ENCODE measurements at regions not wholly inside any gene's neighbourhood (a gene's known extent, or its start where the extent isn't known, plus 50 kb on each side); places are given as distances from the start of the nearest gene placed in this dataset.

- no peak overlapping the region for H3K4me3 ChIP-seq (ENCODE audit: low read length)
- DNase-seq (ENCODE audit: low read depth): peak; percentile 61
- TF ChIP-seq CTCF (conservative IDR thresholded peaks at IDR 0.05; ENCODE audit: low read length): no peak
Observed at GRCh38 chr4:71269233-71269632, 69.6 kb upstream of the SLC4A4 start.

DNA sequence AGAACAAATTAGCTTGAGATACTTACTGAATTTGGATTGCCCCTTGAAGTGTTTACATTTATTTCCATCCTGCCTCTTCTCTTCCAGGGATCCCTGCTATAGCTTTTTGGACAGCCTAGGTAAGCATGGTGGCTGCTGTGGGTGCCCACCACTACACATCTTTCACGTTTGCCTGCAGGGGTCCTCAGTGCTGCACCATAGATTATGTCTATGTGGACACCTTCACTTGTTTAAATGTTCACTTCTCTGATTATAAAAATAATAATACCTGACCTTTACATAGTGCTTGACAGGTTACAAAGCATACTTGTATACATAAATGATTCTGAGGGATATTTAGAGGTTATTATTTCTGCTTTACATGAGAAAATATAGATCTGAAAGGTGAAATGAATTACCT lies 67.9 kb upstream of the SLC4A4 start:
- no peak for DNase-seq (ENCODE audit: low read depth)
- H3K4me3 ChIP-seq (ENCODE audit: low read length): no peak overlapping the region
- TF ChIP-seq CTCF (conservative IDR thresholded peaks at IDR 0.05; ENCODE audit: low read length): peak; percentile 28; the same call in 1 of the 2 replicates

DNA sequence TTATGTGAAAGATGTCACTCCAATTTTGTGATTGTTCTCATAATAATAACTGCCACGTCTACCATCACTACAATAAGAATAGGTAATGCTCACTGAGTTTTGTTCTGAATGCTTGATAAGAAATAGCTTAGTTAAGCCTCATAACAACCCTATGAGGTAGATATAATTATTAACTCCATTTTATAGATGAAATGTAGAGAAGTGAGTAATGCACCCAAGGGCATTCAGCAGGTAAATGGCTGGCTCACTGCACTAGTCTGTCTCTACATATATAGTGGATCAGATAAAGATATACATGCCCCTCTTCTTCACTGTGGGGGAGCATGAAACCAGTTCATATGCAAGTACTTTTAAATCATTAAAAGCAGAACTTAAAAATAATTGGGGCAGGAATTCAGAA lies 65.8 kb upstream of the SLC4A4 start:
- TF ChIP-seq CTCF (conservative IDR thresholded peaks at IDR 0.05; ENCODE audit: low read length): no peak
- DNase-seq (ENCODE audit: low read depth): no peak
- H3K4me3 ChIP-seq (ENCODE audit: low read length): no peak overlapping the region

DNA sequence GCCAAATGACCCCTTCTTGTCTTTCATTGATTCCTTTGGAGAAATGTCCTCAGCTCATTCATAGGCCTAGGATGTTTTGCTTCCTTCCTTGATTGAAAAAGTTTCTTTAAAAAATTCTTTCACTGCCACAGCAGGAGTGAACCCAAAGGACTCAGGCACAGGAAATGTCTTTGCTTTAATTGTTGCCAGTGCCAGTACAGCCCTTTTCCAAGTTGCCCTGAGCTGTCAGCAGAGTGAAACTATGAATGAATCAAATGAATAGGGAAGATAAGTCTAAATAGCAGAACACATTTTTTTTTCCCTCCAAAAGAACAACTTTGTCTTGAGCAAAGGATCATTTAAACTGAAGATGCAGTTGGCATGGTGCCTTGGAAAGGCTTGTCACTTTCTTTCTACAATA lies 63.8 kb upstream of the SLC4A4 start:
- H3K4me3 ChIP-seq (ENCODE audit: low read length): no peak overlapping the region
- no peak for DNase-seq (ENCODE audit: low read depth)
- no peak for TF ChIP-seq CTCF (conservative IDR thresholded peaks at IDR 0.05; ENCODE audit: low read length)

- no peak overlapping the region for H3K4me3 ChIP-seq (ENCODE audit: low read length)
- no peak for DNase-seq (ENCODE audit: low read depth)
- TF ChIP-seq CTCF (conservative IDR thresholded peaks at IDR 0.05; ENCODE audit: low read length): no peak
Observed at GRCh38 chr4:71275570-71275969, 63.2 kb upstream of the SLC4A4 start.

DNA sequence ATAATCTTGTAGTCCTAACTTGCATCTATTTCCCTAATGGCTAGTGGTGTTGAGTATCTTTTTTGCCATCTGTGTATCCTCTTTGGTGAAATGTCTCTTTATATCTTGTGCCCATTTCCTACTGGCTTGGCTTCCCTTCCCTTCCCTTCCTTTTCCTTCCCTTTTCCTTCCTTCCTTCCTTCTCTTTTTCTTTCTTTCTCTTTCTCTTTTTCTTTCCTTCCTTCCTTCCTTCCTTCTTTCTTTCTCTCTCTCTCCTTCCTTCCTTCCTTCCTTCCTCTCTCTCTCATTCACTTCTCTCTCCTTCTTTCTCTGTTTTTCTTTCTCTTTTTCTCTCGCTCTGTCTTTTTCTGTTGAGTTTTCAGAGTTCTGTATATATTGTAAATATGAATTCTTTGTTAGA lies 61.5 kb upstream of the SLC4A4 start:
- no peak for TF ChIP-seq CTCF (conservative IDR thresholded peaks at IDR 0.05; ENCODE audit: low read length)
- no peak for DNase-seq (ENCODE audit: low read depth)
- no peak overlapping the region for H3K4me3 ChIP-seq (ENCODE audit: low read length)

DNA sequence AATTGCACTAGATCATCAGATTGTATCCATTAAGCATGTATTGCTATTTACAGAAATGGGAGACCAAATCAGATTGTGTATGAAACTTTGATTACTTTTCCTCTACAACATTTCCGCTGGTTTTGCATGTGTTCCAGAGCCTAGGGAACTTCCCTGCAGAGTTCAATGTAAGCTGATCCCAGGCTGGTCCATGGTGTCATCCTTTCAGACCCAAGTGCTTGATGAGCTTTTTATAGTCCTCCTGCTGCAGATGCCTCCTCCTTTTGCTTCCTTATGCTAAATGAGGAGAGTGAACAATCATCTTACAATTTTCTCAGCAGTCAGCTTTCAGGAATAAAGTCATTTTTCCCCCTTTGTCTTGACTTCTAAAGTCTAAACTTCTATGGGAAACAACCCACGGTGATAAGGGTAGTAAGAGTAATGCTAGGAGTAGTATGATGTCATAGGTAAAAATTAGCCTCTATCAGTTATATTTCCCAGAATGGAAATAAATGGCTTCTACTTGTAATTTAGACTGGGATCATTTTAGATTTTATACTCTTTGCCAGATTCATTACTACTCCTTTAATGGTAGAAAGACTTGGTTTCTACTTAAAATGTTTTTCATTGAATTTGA lies 55.1 kb upstream of the SLC4A4 start:
- no peak for TF ChIP-seq CTCF (conservative IDR thresholded peaks at IDR 0.05; ENCODE audit: low read length)
- DNase-seq (ENCODE audit: low read depth): no peak
- no peak overlapping the region for H3K4me3 ChIP-seq (ENCODE audit: low read length)

Data from AG10803 (cell line).